HCT116 (cell line): ENCODE measurements at regions not wholly inside any gene's neighbourhood (a gene's known extent, or its start where the extent isn't known, plus 50 kb on each side); places are given as distances from the start of the nearest gene placed in this dataset.

Experiments
- ATAC-seq: fragments of 200-7000 bp; cut with Tn5 transposase; 2 replicates; pipeline ENCODE4 v1.9.1; 2020; ENCODE audit warnings: mild to moderate bottlenecking, moderate library complexity
- BruUV-seq: library from RNA; stranded (reverse); fragments of 400-500 nt; replicated peaks from 2 replicates; lab custom pipeline; 2021; lab: Mats Ljungman, UMichigan
- CTCF ChIA-PET: fragments of 300-600 bp; sonication (Branson Sonifier 250); formaldehyde crosslinking; loops from one replicate; lab custom pipeline; 2021; ENCODE audit warnings: antibody characterized with exemption; lab: Charles Lee
- POLR2A ChIA-PET: fragments of 300-600, 350-600 bp; sonication (Branson Sonifier 250); formaldehyde crosslinking; loops from one replicate; lab custom pipeline; 2021; ENCODE audit warnings: antibody characterized with exemption; lab: Charles Lee
- RAD21 ChIA-PET, 2 experiments: fragments of 300-600 bp; sonication (Branson Sonifier 250); formaldehyde crosslinking; loops; one replicate each; lab custom pipeline; 2023; ENCODE audit warnings: low total read pairs in 2 of 2; ENCODE audit not compliant: uncharacterized antibody in 2 of 2, unreplicated experiment in 2 of 2, low non-redundant PET in 1 of 2; lab: Charles Lee
- DNase-seq: peaks from one replicate; pipeline ENCODE4 v3.0.0-alpha.2; 2010; ENCODE audit warnings: low read depth, low spot score
- H2AFZ ChIP-seq: fragments of 200-600 bp; shearing (Covaris generic), sonication (generic); 2 replicates; pipeline ENCODE4 v1.6.1; 2017; ENCODE audit warnings: low read depth, mixed run types, mixed read lengths, antibody characterized with exemption, low read length; ENCODE audit not compliant: poor library complexity, severe bottlenecking
- H3K27ac ChIP-seq: 2 replicates; pipeline ENCODE4 v1.5.1; 2012; ENCODE audit warnings: low read depth, low read length
- H3K27me3 ChIP-seq: fragments of 200-600 bp; sonication (generic); 2 replicates; pipeline ENCODE4 v1.6.1; 2016; ENCODE audit warnings: mixed run types, low read length, mixed read lengths; ENCODE audit not compliant: insufficient read depth
- H3K36me3 ChIP-seq, 2 experiments: fragments of 200-500 bp in 1 of 2; fragments of 200-600 bp in 1 of 2; sonication (Bioruptor generic) in 1 of 2; sonication (generic) in 1 of 2; 2 replicates each; pipeline versions ENCODE4 v1.5.1 to v1.6.1; 2014 to 2016; ENCODE audit warnings: low read length in 2 of 2, inconsistent platforms in 1 of 2, mixed read lengths in 1 of 2, mixed run types in 1 of 2; ENCODE audit not compliant: insufficient read depth in 2 of 2, control insufficient read depth in 1 of 2
- H3K4me1 ChIP-seq, 2 experiments: fragments of 200-600 bp in 1 of 2; sonication (generic) in 1 of 2; 2 replicates each; pipeline versions ENCODE4 v1.5.1 to v1.6.1; 2012 to 2017; ENCODE audit warnings: low read length in 2 of 2, inconsistent platforms in 1 of 2, mild to moderate bottlenecking in 1 of 2, mixed read lengths in 1 of 2, mixed run types in 1 of 2, moderate library complexity in 1 of 2; ENCODE audit not compliant: insufficient read depth in 2 of 2, control insufficient read depth in 1 of 2
- H3K4me2 ChIP-seq: fragments of 200-600 bp; sonication (generic); 2 replicates; pipeline ENCODE4 v1.6.1; 2017; ENCODE audit warnings: mixed run types, low read length, mixed read lengths
- H3K4me3 ChIP-seq, 2 experiments: fragments of 200-600 bp in 1 of 2; sonication (generic) in 1 of 2; replicated peaks in 1 of 2; 2 replicates each; pipeline ENCODE4 v1.5.1; 2011 to 2016; ENCODE audit warnings: low read length in 2 of 2, control low read depth in 1 of 2, low read depth in 1 of 2, mild to moderate bottlenecking in 1 of 2, mixed read lengths in 1 of 2, mixed run types in 1 of 2
- H3K79me2 ChIP-seq: fragments of 200-600 bp; sonication (generic); 2 replicates; pipeline ENCODE4 v1.6.1; 2017; ENCODE audit warnings: mild to moderate bottlenecking, mixed run types, low read length, moderate library complexity, mixed read lengths; ENCODE audit not compliant: insufficient read depth
- H3K9ac ChIP-seq: fragments of 200-600 bp; sonication (generic); 2 replicates; pipeline ENCODE4 v1.6.1; 2016; ENCODE audit warnings: low read length, mixed read lengths
- H3K9me2 ChIP-seq: fragments of 200-600 bp; sonication (generic), shearing (Covaris generic); 2 replicates; pipeline ENCODE4 v1.6.1; 2017; ENCODE audit warnings: mixed run types, mild to moderate bottlenecking, moderate library complexity; ENCODE audit not compliant: insufficient read depth
- H3K9me3 ChIP-seq, 2 experiments: fragments of 200-500 bp in 1 of 2; fragments of 200-600 bp in 1 of 2; sonication (Bioruptor generic) in 1 of 2; sonication (generic) in 1 of 2; 2 replicates each; pipeline ENCODE4 v1.6.1; 2014 to 2017; ENCODE audit warnings: low read length in 2 of 2, mixed read lengths in 2 of 2, inconsistent platforms in 1 of 2, low read depth in 1 of 2, mild to moderate bottlenecking in 1 of 2, mixed run types in 1 of 2, moderate library complexity in 1 of 2; ENCODE audit not compliant: control insufficient read depth in 1 of 2, insufficient read depth in 1 of 2
- H4K20me1 ChIP-seq: fragments of 200-600 bp; sonication (generic), shearing (Covaris generic); 2 replicates; pipeline ENCODE4 v1.6.1; 2017; ENCODE audit warnings: mixed run types, mild to moderate bottlenecking, moderate library complexity; ENCODE audit not compliant: insufficient read depth
- MAX ChIP-seq: IDR thresholded peaks from 2 replicates; pipeline ENCODE4 v1.6.1; 2012
- POLR2AphosphoS5 ChIP-seq: IDR thresholded peaks from 2 replicates; pipeline ENCODE4 v1.6.1; 2011; ENCODE audit warnings: mild to moderate bottlenecking, low read depth, low read length, moderate library complexity
- ZBTB33 ChIP-seq: IDR thresholded peaks from 2 replicates; pipeline ENCODE4 v1.6.1; 2011; ENCODE audit warnings: mild to moderate bottlenecking, low read length, moderate library complexity; ENCODE audit not compliant: insufficient replicate concordance; ENCODE audit errors: extremely low read depth
- intact Hi-C: fragments of 100-400 bp; cut with micrococcal nuclease; formaldehyde crosslinking; loops from 2 replicates; pipeline ENCODE4 v1.10.0; 2022

DNA sequence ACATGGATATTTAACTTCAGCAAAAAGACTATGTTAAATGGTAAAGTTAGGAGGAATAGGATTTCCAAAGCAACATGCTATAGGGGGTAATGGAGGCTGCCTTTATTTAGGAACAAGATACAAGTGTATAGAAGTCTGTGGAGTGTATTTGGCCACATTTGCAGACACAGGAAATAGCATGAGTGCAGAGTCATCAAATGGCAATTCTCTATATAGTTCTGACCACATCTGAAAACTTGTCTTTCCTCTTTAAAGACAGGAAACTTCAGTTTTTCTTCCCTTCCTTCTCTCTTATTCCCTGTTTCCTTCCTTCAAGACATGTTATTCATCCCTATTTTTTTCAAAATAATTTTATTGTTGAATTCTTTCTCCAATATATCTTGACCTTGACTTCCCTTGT, 119.3 kb upstream of the PITX2 start:
- ChIA-PET POLR2A (no interaction called here), CTCF (no interaction called here), RAD21 (no interaction called here)
- intact Hi-C loops: no loop called here
- H3K9ac ChIP-seq: no peak overlapping the region
- no peak overlapping the region for H3K4me3 ChIP-seq
- H3K9me3 ChIP-seq: no peaks in the 10 kb centered on the region
- no TSS peak for BruUV-seq
- DNase-seq (no peak), ATAC-seq (no peak)
- no peak overlapping the region for H3K27ac ChIP-seq
- H3K79me2 ChIP-seq: no peaks in the 10 kb centered on the region
- H4K20me1 ChIP-seq: no peaks in the 10 kb centered on the region
- no peak overlapping the region for H3K4me2 ChIP-seq
- H3K36me3 ChIP-seq: no peaks in the 10 kb centered on the region
- no peak overlapping the region for H2AFZ ChIP-seq
- H3K9me2 ChIP-seq: no peaks in the 10 kb centered on the region
- no peak for TF ChIP-seq ZBTB33
- H3K4me1 ChIP-seq: no peaks in the 10 kb centered on the region
- H3K27me3 ChIP-seq: no peaks in the 10 kb centered on the region

DNA sequence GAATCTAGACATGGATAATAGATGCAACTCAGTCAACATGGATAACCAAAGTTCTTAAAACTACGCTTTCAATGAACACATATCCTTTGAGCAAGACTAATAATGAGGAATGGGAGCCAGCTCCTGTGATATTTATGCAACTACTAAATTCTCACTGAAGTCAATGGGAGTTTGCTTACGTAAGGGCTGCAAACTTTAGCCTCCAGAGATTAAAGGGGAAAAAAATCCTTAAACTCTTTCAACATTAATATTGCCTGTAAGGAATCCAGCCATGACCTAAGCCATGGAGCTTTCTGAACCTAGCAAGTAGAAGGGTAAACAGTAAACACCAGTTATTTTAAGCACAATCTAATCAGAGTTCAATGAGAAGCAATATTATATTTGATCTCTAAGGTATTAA, 125.2 kb upstream of the PITX2 start:
- H3K9ac ChIP-seq: no peak overlapping the region
- no peaks in the 10 kb centered on the region for H4K20me1 ChIP-seq
- no peaks in the 10 kb centered on the region for H3K79me2 ChIP-seq
- H3K4me3 ChIP-seq: no peak overlapping the region
- RAD21 ChIA-PET: no interaction called here
- H3K27ac ChIP-seq: no peak overlapping the region
- TF ChIP-seq POLR2AphosphoS5: no peak
- TF ChIP-seq MAX: no peak
- H3K9me3 ChIP-seq: no peaks in the 10 kb centered on the region
- DNase-seq (no peak), ATAC-seq (no peak)
- H3K36me3 ChIP-seq: no peaks in the 10 kb centered on the region
- CTCF ChIA-PET: no interaction called here
- no peaks in the 10 kb centered on the region for H3K9me2 ChIP-seq
- BruUV-seq: no TSS peak
- H2AFZ ChIP-seq: no peak overlapping the region
- H3K4me1 ChIP-seq: no peaks in the 10 kb centered on the region
- intact Hi-C loops: no loop called here
- no peaks in the 10 kb centered on the region for H3K27me3 ChIP-seq
- POLR2A ChIA-PET: no interaction called here
- H3K4me2 ChIP-seq: no peak overlapping the region
